Neuronal stem cell (in vitro differentiated cells): ENCODE measurements at regions not wholly inside any gene's neighbourhood (a gene's known extent, or its start where the extent isn't known, plus 50 kb on each side); places are given as distances from the start of the nearest gene placed in this dataset.

Source experiments
- DNase-seq: peaks from one replicate; pipeline ENCODE4 v3.0.0-alpha.2; 2013; ENCODE audit warnings: low spot score
- H2AFZ ChIP-seq: one replicate; pipeline ENCODE4 v1.6.1; 2013; ENCODE audit warnings: mild to moderate bottlenecking, low read length, inconsistent platforms
- H2AK5ac ChIP-seq: 2 replicates; pipeline ENCODE4 v1.6.1; 2013; ENCODE audit warnings: low read depth, mild to moderate bottlenecking, inconsistent platforms, low read length, moderate library complexity, mixed read lengths
- H2BK120ac ChIP-seq: 2 replicates; pipeline ENCODE4 v1.6.1; 2013; ENCODE audit warnings: low read depth, mild to moderate bottlenecking, inconsistent platforms, low read length, moderate library complexity, mixed read lengths
- H2BK12ac ChIP-seq: one replicate; pipeline ENCODE4 v1.6.1; 2013; ENCODE audit warnings: low read length, inconsistent platforms
- H2BK15ac ChIP-seq: 2 replicates; pipeline ENCODE4 v1.6.1; 2013; ENCODE audit warnings: mild to moderate bottlenecking, low read length, inconsistent platforms, mixed read lengths
- H2BK5ac ChIP-seq: one replicate; pipeline ENCODE4 v1.6.1; 2013; ENCODE audit warnings: inconsistent platforms, mild to moderate bottlenecking, low read length, moderate library complexity
- H3K14ac ChIP-seq: one replicate; pipeline ENCODE4 v1.6.1; 2013; ENCODE audit warnings: low read length, inconsistent platforms
- H3K18ac ChIP-seq: 2 replicates; pipeline ENCODE4 v1.6.1; 2013; ENCODE audit warnings: low read length, inconsistent platforms
- H3K23ac ChIP-seq: 2 replicates; pipeline ENCODE4 v1.6.1; 2013; ENCODE audit warnings: low read depth, mild to moderate bottlenecking, mixed read lengths, low read length, inconsistent platforms; ENCODE audit not compliant: poor library complexity
- H3K27ac ChIP-seq: replicated peaks from 3 replicates; pipeline ENCODE4 v1.5.1; 2013; ENCODE audit warnings: low read length, inconsistent platforms
- H3K27me3 ChIP-seq, 3 experiments: 2 replicates each; pipeline ENCODE4 v1.6.1; 2013; ENCODE audit warnings: low read length in 3 of 3, mild to moderate bottlenecking in 2 of 3, inconsistent platforms in 1 of 3, low read depth in 1 of 3, mixed read lengths in 1 of 3, moderate library complexity in 1 of 3; ENCODE audit not compliant: control insufficient read depth in 3 of 3, insufficient read depth in 3 of 3
- H3K36me3 ChIP-seq, 2 donors: replicated peaks in 1 of 2; 2 replicates each; pipeline ENCODE4 v1.6.1; 2013; ENCODE audit warnings: low read length in 2 of 2; ENCODE audit not compliant: control insufficient read depth in 2 of 2, insufficient read depth in 2 of 2
- H3K4ac ChIP-seq: 2 replicates; pipeline ENCODE4 v1.6.1; 2013; ENCODE audit warnings: inconsistent platforms, mild to moderate bottlenecking, low read length, moderate library complexity
- H3K4me1 ChIP-seq, 2 donors: 1 replicate in 1 of 2; 2 replicates in 1 of 2; pipeline ENCODE4 v1.6.1; 2013; ENCODE audit warnings: low read length in 2 of 2, low read depth in 1 of 2; ENCODE audit not compliant: control insufficient read depth in 2 of 2, insufficient read depth in 1 of 2
- H3K4me2 ChIP-seq: one replicate; pipeline ENCODE4 v1.6.1; 2013; ENCODE audit warnings: mild to moderate bottlenecking, low read length, inconsistent platforms; ENCODE audit not compliant: insufficient read depth, poor library complexity, severe bottlenecking
- H3K4me3 ChIP-seq, 2 donors: 2 replicates each; pipeline ENCODE4 v1.5.1; 2013; ENCODE audit warnings: low read length in 2 of 2, mild to moderate bottlenecking in 2 of 2, inconsistent platforms in 1 of 2, moderate library complexity in 1 of 2
- H3K79me1 ChIP-seq: one replicate; pipeline ENCODE4 v1.6.1; 2013; ENCODE audit warnings: low read depth, mild to moderate bottlenecking, inconsistent platforms, low read length, moderate library complexity
- H3K9ac ChIP-seq: one replicate; pipeline ENCODE4 v1.6.1; 2013; ENCODE audit warnings: mild to moderate bottlenecking, low read depth, low read length, inconsistent platforms; ENCODE audit not compliant: poor library complexity
- H3K9me3 ChIP-seq, 2 donors: replicated peaks in 1 of 2; 2 replicates each; pipeline versions ENCODE3 to v1.6.1; 2013; ENCODE audit warnings: low read length in 2 of 2, mild to moderate bottlenecking in 2 of 2, inconsistent platforms in 1 of 2, low read depth in 1 of 2, mixed read lengths in 1 of 2, moderate library complexity in 1 of 2; ENCODE audit not compliant: control insufficient read depth in 2 of 2, insufficient read depth in 1 of 2
- H4K8ac ChIP-seq: one replicate; pipeline ENCODE4 v1.6.1; 2013; ENCODE audit warnings: low read depth, mild to moderate bottlenecking, inconsistent platforms, low read length, moderate library complexity
- H4K91ac ChIP-seq: one replicate; pipeline ENCODE4 v1.6.1; 2013; ENCODE audit warnings: low read length, low read depth, mild to moderate bottlenecking, inconsistent platforms; ENCODE audit not compliant: poor library complexity
- WGBS, 2 donors: extraction: QIAGEN DNeasy Blood & Tissue Kit; methylation state at CpG; one replicate each; pipeline ENCODE4 v1.1.7; 2013; ENCODE audit warnings: missing lambda C conversion rate in 2 of 2, mixed read lengths in 1 of 2; ENCODE audit not compliant: insufficient read length in 2 of 2, insufficient replicate concordance in 1 of 2; ENCODE audit errors: extremely low coverage in 2 of 2; 5-methylcytosine and 5-hydroxymethylcytosine counted together

- Histone ChIP-seq H3K4ac (no peak overlapping the region), H3K9me3 (no peaks in the 10 kb centered on the region), H3K14ac (no peak overlapping the region), H2AK5ac (no peak overlapping the region), H3K9ac (no peak overlapping the region), H3K27me3 (no peaks in the 10 kb centered on the region), H2AFZ (peak overlapping the region; percentile 81), H3K79me1 (no peaks in the 10 kb centered on the region), H2BK5ac (no peak overlapping the region), H3K4me1 (peaks cover 8 to 25% of the 10 kb centered on the region in 2 donors), H3K23ac (no peak overlapping the region), H3K18ac (no peak overlapping the region), H3K4me3 (no peak overlapping the region), H3K4me2 (no peak overlapping the region), H2BK15ac (no peak overlapping the region), H4K91ac (no peak overlapping the region), H3K36me3 (no peaks in the 10 kb centered on the region), H2BK12ac (no peak overlapping the region), H4K8ac (no peak overlapping the region), H3K27ac (peak overlapping the region; percentile 81), H2BK120ac (no peak overlapping the region)
- WGBS, 2 donors: 100% methylated on average over 1 of the region's 6 CpGs; no CpG with 5 or more reads in 1 of the 2 donors
- peak; percentile 56 for DNase-seq
Observed at GRCh38 chr12:97142737-97143410, 235.8 kb downstream of the NEDD1 start.

- no peak overlapping the region for H3K14ac ChIP-seq
- H2AFZ ChIP-seq: no peak overlapping the region
- no peak overlapping the region for H2BK12ac ChIP-seq
- no peak overlapping the region for H3K4me3 ChIP-seq
- no peak overlapping the region for H2BK5ac ChIP-seq
- no peak overlapping the region for H4K8ac ChIP-seq
- H3K4me2 ChIP-seq: no peak overlapping the region
- H3K27ac ChIP-seq: no peak overlapping the region
- no peaks in the 10 kb centered on the region for H3K27me3 ChIP-seq
- no peak overlapping the region for H2BK120ac ChIP-seq
- H4K91ac ChIP-seq: no peak overlapping the region
- H3K23ac ChIP-seq: no peak overlapping the region
- H3K18ac ChIP-seq: peak overlapping the region; percentile 42
- H3K36me3 ChIP-seq: no peaks in the 10 kb centered on the region
- H2BK15ac ChIP-seq: no peak overlapping the region
- DNase-seq: no peak
- peaks cover 2 to 3% of the 10 kb centered on the region in 2 donors for H3K4me1 ChIP-seq
- H3K9me3 ChIP-seq: peaks cover 0 to 6% of the 10 kb centered on the region in 2 donors
- peak overlapping the region; percentile 33 for H2AK5ac ChIP-seq
- no peaks in the 10 kb centered on the region for H3K79me1 ChIP-seq
- H3K9ac ChIP-seq: no peak overlapping the region
- no CpG with 5 or more reads among the region's 9 CpGs for WGBS, 2 donors
- no peak overlapping the region for H3K4ac ChIP-seq
Observed at GRCh38 chr12:97148941-97149559, 242.0 kb downstream of the NEDD1 start.

- no peaks in the 10 kb centered on the region for H3K36me3 ChIP-seq
- no peak overlapping the region for H3K4me2 ChIP-seq
- H3K27me3 ChIP-seq: no peaks in the 10 kb centered on the region
- H3K14ac ChIP-seq: no peak overlapping the region
- H3K23ac ChIP-seq: no peak overlapping the region
- no peak overlapping the region for H3K4ac ChIP-seq
- H2BK5ac ChIP-seq: no peak overlapping the region
- H3K9me3 ChIP-seq: peaks cover 0 to 19% of the 10 kb centered on the region in 2 donors
- H2BK15ac ChIP-seq: no peak overlapping the region
- no peak overlapping the region for H2BK12ac ChIP-seq
- no peak overlapping the region for H4K91ac ChIP-seq
- H2AK5ac ChIP-seq: no peak overlapping the region
- no peak overlapping the region for H3K4me3 ChIP-seq
- H3K18ac ChIP-seq: no peak overlapping the region
- H4K8ac ChIP-seq: no peak overlapping the region
- no peak for DNase-seq
- no peak overlapping the region for H2BK120ac ChIP-seq
- no peak overlapping the region for H3K27ac ChIP-seq
- H3K79me1 ChIP-seq: no peaks in the 10 kb centered on the region
- peak overlapping the region; percentile 11 for H2AFZ ChIP-seq
- WGBS, 2 donors: no CpG with 5 or more reads among the region's 1 CpG
- H3K4me1 ChIP-seq: peaks cover 0 to 2% of the 10 kb centered on the region in 2 donors
- H3K9ac ChIP-seq: no peak overlapping the region
Observed at GRCh38 chr12:97151481-97151880, 244.4 kb downstream of the NEDD1 start.

- no peak overlapping the region for H2AK5ac ChIP-seq
- no peak overlapping the region for H2BK5ac ChIP-seq
- no peaks in the 10 kb centered on the region for H3K36me3 ChIP-seq
- no peak overlapping the region for H2BK15ac ChIP-seq
- no peak overlapping the region for H3K18ac ChIP-seq
- no peak overlapping the region for H3K14ac ChIP-seq
- WGBS, 2 donors: no CpG with 5 or more reads among the region's 5 CpGs
- H3K9ac ChIP-seq: no peak overlapping the region
- peak overlapping the region; percentile 33 for H2AFZ ChIP-seq
- H3K4me3 ChIP-seq: no peak overlapping the region
- peaks cover 7 to 16% of the 10 kb centered on the region in 2 donors for H3K4me1 ChIP-seq
- DNase-seq: no peak
- H3K4me2 ChIP-seq: no peak overlapping the region
- no peak overlapping the region for H3K23ac ChIP-seq
- no peaks in the 10 kb centered on the region for H3K27me3 ChIP-seq
- H4K91ac ChIP-seq: no peak overlapping the region
- H3K27ac ChIP-seq: no peak overlapping the region
- H3K9me3 ChIP-seq: peaks cover 0 to 23% of the 10 kb centered on the region in 2 donors
- no peak overlapping the region for H2BK120ac ChIP-seq
- H3K4ac ChIP-seq: no peak overlapping the region
- no peak overlapping the region for H2BK12ac ChIP-seq
- no peak overlapping the region for H4K8ac ChIP-seq
- no peaks in the 10 kb centered on the region for H3K79me1 ChIP-seq
Observed at GRCh38 chr12:97159377-97159776, 252.3 kb downstream of the NEDD1 start.
